OCI-LY1 (cell line): ENCODE measurements at regions not wholly inside any gene's neighbourhood (a gene's known extent, or its start where the extent isn't known, plus 50 kb on each side); places are given as distances from the start of the nearest gene placed in this dataset.

ENCODE experiments used
- H2AFZ ChIP-seq: fragments of 200-600 bp; sonication (generic), shearing (Covaris generic); 2 replicates; pipeline ENCODE4 v1.6.0; 2014; ENCODE audit warnings: antibody characterized with exemption, mild to moderate bottlenecking, low read length
- H3F3A ChIP-seq: fragments of 200-600 bp; sonication (generic), shearing (Covaris generic); 2 replicates; pipeline ENCODE4 v1.6.0; 2014; ENCODE audit warnings: mild to moderate bottlenecking, antibody characterized with exemption, low read length, moderate library complexity; ENCODE audit not compliant: insufficient read depth
- H3K27ac ChIP-seq: fragments of 200-600 bp; sonication (generic); 2 replicates; pipeline ENCODE4 v1.5.1; 2014; ENCODE audit warnings: low read length, mixed run types, mild to moderate bottlenecking, low read depth; ENCODE audit not compliant: poor library complexity, severe bottlenecking
- H3K27me3 ChIP-seq: fragments of 200-600 bp; sonication (generic); 2 replicates; pipeline ENCODE4 v1.6.0; 2014; ENCODE audit warnings: antibody characterized with exemption, mild to moderate bottlenecking, low read length, moderate library complexity; ENCODE audit not compliant: insufficient read depth
- H3K36me3 ChIP-seq: fragments of 200-600 bp; sonication (generic); 2 replicates; pipeline ENCODE4 v1.6.1; 2014; ENCODE audit warnings: mild to moderate bottlenecking, antibody characterized with exemption, low read length, moderate library complexity, mixed read lengths; ENCODE audit not compliant: insufficient read depth
- H3K4me1 ChIP-seq: fragments of 200-600 bp; sonication (generic); 2 replicates; pipeline ENCODE4 v1.5.1; 2014; ENCODE audit warnings: mild to moderate bottlenecking, low read length, moderate library complexity; ENCODE audit not compliant: insufficient read depth, severe bottlenecking
- H3K4me2 ChIP-seq: fragments of 200-600 bp; sonication (generic), shearing (Covaris generic); 2 replicates; pipeline ENCODE4 v1.6.1; 2014; ENCODE audit warnings: low read length
- H3K4me3 ChIP-seq: fragments of 200-600 bp; sonication (generic); 2 replicates; pipeline ENCODE4 v1.5.1; 2014; ENCODE audit warnings: low read length, low read depth, mild to moderate bottlenecking, mixed read lengths; ENCODE audit not compliant: poor library complexity, severe bottlenecking
- H3K79me2 ChIP-seq: fragments of 200-600 bp; shearing (Covaris generic); 2 replicates; pipeline ENCODE4 v1.6.1; 2016; ENCODE audit warnings: mixed run types, low read length, mixed read lengths; ENCODE audit not compliant: insufficient read depth
- H3K9ac ChIP-seq: fragments of 200-600 bp; sonication (generic), shearing (Covaris generic); 2 replicates; pipeline ENCODE4 v1.6.1; 2014; ENCODE audit warnings: mild to moderate bottlenecking, low read length, mixed read lengths
- H3K9me2 ChIP-seq: fragments of 200-600 bp; sonication (generic), shearing (Covaris generic); 2 replicates; pipeline ENCODE4 v1.6.1; 2014; ENCODE audit warnings: low read depth, mild to moderate bottlenecking, low read length, mixed read lengths
- H3K9me3 ChIP-seq: fragments of 200-600 bp; shearing (Covaris generic); 2 replicates; pipeline ENCODE4 v1.6.1; 2014; ENCODE audit warnings: low read length, mixed read lengths
- H4K20me1 ChIP-seq: fragments of 200-600 bp; sonication (generic), shearing (Covaris generic); 2 replicates; pipeline ENCODE4 v1.6.0; 2016; ENCODE audit warnings: mild to moderate bottlenecking, low read length; ENCODE audit not compliant: insufficient read depth
- CTCF ChIP-seq: fragments of 200-600 bp; sonication (generic), shearing (Covaris generic); IDR thresholded peaks from 2 replicates; pipeline ENCODE4 v1.5.1; 2017; ENCODE audit warnings: mild to moderate bottlenecking, antibody characterized with exemption, low read length, moderate library complexity, mixed read lengths
- EZH2 ChIP-seq: fragments of 200-600 bp; sonication (generic), shearing (Covaris generic); IDR thresholded peaks from 2 replicates; pipeline ENCODE4 v1.8.0; 2017; ENCODE audit warnings: borderline replicate concordance, mixed run types, mild to moderate bottlenecking, antibody characterized with exemption, low read length, moderate library complexity, mixed read lengths

- Histone ChIP-seq H3K4me2 (no peak overlapping the region), H3K4me1 (peaks cover 25% of the 10 kb centered on the region), H3K9me2 (no peaks in the 10 kb centered on the region), H3K4me3 (no peak overlapping the region), H3K36me3 (no peaks in the 10 kb centered on the region), H3F3A (no peaks in the 10 kb centered on the region), H3K27me3 (peaks cover 8% of the 10 kb centered on the region; the same call in 1 of the 2 replicates), H3K79me2 (no peaks in the 10 kb centered on the region), H3K9me3 (no peaks in the 10 kb centered on the region), H2AFZ (no peak overlapping the region), H3K27ac (no peak overlapping the region), H4K20me1 (no peaks in the 10 kb centered on the region), H3K9ac (no peak overlapping the region)
- no peak for TF ChIP-seq EZH2
- TF ChIP-seq CTCF = no peak
These were observed 173.1 kb downstream of the SEC14L1 start for GRCh38 chr17:77313831-77314230.

- no peaks in the 10 kb centered on the region for H3F3A ChIP-seq
- peaks cover 32% of the 10 kb centered on the region for H3K4me1 ChIP-seq
- TF ChIP-seq EZH2 (no peak), CTCF (no peak)
- no peak overlapping the region for H3K4me2 ChIP-seq
- no peak overlapping the region for H2AFZ ChIP-seq
- no peak overlapping the region for H3K4me3 ChIP-seq
- H3K36me3 ChIP-seq = no peaks in the 10 kb centered on the region
- H3K27ac ChIP-seq = no peak overlapping the region
- H3K79me2 ChIP-seq = no peaks in the 10 kb centered on the region
- H3K9me2 ChIP-seq = no peaks in the 10 kb centered on the region
- peaks cover 14% of the 10 kb centered on the region; the same call in 1 of the 2 replicates for H3K27me3 ChIP-seq
- H3K9me3 ChIP-seq = no peaks in the 10 kb centered on the region
- H3K9ac ChIP-seq = no peak overlapping the region
- no peaks in the 10 kb centered on the region for H4K20me1 ChIP-seq
These were observed 173.8 kb downstream of the SEC14L1 start for GRCh38 chr17:77314601-77315000.

GRCh38 chr17:77315010-77315409, 174.2 kb downstream of the SEC14L1 start:
- Histone ChIP-seq H2AFZ (no peak overlapping the region), H3K9me2 (no peaks in the 10 kb centered on the region), H3F3A (no peaks in the 10 kb centered on the region), H4K20me1 (no peaks in the 10 kb centered on the region), H3K4me3 (no peak overlapping the region), H3K79me2 (no peaks in the 10 kb centered on the region), H3K27me3 (peaks cover 15% of the 10 kb centered on the region; the same call in 1 of the 2 replicates), H3K9me3 (no peaks in the 10 kb centered on the region), H3K9ac (no peak overlapping the region), H3K4me1 (peaks cover 36% of the 10 kb centered on the region), H3K4me2 (no peak overlapping the region), H3K36me3 (no peaks in the 10 kb centered on the region), H3K27ac (no peak overlapping the region)
- TF ChIP-seq CTCF = no peak
- TF ChIP-seq EZH2 = no peak
